Peyer's patch (tissue), 4 donors: ENCODE measurements at regions not wholly inside any gene's neighbourhood (a gene's known extent, or its start where the extent isn't known, plus 50 kb on each side); places are given as distances from the start of the nearest gene placed in this dataset.
A peak's percentile ranks its signal among the peaks of the same experiment; 100 is the strongest.

Experiments used
- DNase-seq, 3 donors: peaks; one replicate each; pipeline ENCODE4 v3.0.0-alpha.2; 2017 to 2019
- H3K27ac ChIP-seq, 4 donors: fragments of 200-600 bp; sonication (generic); one replicate each; pipeline ENCODE4 v1.5.1; 2016 to 2019
- H3K27me3 ChIP-seq, 2 donors: fragments of 200-600 bp; sonication (generic); one replicate each; pipeline ENCODE4 v1.5.1; 2019
- H3K36me3 ChIP-seq, 3 donors: fragments of 200-600 bp; sonication (generic); one replicate each; pipeline ENCODE4 v1.5.1; 2016 to 2019
- H3K4me1 ChIP-seq, 4 donors: fragments of 200-600 bp; sonication (generic); one replicate each; pipeline ENCODE4 v1.5.1; 2016 to 2019
- H3K4me3 ChIP-seq, 4 donors: fragments of 200-600 bp; sonication (generic); 1 replicate in 3 of 4; 2 replicates in 1 of 4; pipeline ENCODE4 v1.5.1; 2016 to 2019; ENCODE audit warnings: mild to moderate bottlenecking in 1 of 4
- H3K9me3 ChIP-seq, 4 donors: fragments of 200-600 bp; sonication (generic); one replicate each; pipeline ENCODE4 v1.5.1; 2016 to 2019; ENCODE audit warnings: mild to moderate bottlenecking in 1 of 4
- POLR2A ChIP-seq, 2 donors: fragments of 450-650 bp; IDR thresholded peaks; one replicate each; pipeline ENCODE4 v1.5.1; 2017; ENCODE audit warnings: antibody characterized with exemption in 2 of 2, mild to moderate bottlenecking in 2 of 2, moderate library complexity in 2 of 2
- TF ChIP-seq, protein P1 (sequence below), 6 experiments: fragments of 450-650 bp in 4 of 6; fragments of 200-600 bp in 2 of 6; sonication (generic) in 1 of 6; IDR thresholded peaks; one replicate each; pipeline ENCODE4 v1.5.1; 2017 to 2019; ENCODE audit warnings: antibody characterized with exemption in 6 of 6, mild to moderate bottlenecking in 3 of 6, moderate library complexity in 1 of 6

DNA sequence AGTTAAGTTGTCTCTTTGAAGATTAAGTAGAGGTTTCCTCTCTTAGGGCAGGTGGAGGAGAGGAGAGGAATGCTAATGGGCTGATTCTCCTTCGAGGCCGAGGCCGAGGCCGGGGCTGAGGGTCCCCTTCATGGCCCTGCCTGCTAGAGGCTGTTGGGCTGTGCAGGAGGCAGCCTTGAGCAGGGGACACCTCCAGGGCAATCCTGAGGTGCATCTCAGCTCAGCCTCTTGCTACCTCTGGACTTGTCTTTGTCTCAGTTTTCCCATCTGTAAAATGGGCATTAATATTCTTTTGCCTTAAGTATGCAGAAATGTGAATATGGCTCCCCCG, 97.7 kb upstream of the PRR20G start:
- H3K4me1 ChIP-seq: no peaks in the 10 kb centered on the region
- no peaks in the 10 kb centered on the region for H3K9me3 ChIP-seq
- H3K4me3 ChIP-seq: no peak overlapping the region
- TF ChIP-seq, protein P1, sequence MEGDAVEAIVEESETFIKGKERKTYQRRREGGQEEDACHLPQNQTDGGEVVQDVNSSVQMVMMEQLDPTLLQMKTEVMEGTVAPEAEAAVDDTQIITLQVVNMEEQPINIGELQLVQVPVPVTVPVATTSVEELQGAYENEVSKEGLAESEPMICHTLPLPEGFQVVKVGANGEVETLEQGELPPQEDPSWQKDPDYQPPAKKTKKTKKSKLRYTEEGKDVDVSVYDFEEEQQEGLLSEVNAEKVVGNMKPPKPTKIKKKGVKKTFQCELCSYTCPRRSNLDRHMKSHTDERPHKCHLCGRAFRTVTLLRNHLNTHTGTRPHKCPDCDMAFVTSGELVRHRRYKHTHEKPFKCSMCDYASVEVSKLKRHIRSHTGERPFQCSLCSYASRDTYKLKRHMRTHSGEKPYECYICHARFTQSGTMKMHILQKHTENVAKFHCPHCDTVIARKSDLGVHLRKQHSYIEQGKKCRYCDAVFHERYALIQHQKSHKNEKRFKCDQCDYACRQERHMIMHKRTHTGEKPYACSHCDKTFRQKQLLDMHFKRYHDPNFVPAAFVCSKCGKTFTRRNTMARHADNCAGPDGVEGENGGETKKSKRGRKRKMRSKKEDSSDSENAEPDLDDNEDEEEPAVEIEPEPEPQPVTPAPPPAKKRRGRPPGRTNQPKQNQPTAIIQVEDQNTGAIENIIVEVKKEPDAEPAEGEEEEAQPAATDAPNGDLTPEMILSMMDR (IDR thresholded peaks at IDR 0.05): no peak
- no peak for TF ChIP-seq POLR2A (IDR thresholded peaks at IDR 0.05)
- H3K27ac ChIP-seq: no peak overlapping the region
- no peaks in the 10 kb centered on the region for H3K36me3 ChIP-seq
- DNase-seq: no peak
- H3K27me3 ChIP-seq: no peaks in the 10 kb centered on the region

DNA sequence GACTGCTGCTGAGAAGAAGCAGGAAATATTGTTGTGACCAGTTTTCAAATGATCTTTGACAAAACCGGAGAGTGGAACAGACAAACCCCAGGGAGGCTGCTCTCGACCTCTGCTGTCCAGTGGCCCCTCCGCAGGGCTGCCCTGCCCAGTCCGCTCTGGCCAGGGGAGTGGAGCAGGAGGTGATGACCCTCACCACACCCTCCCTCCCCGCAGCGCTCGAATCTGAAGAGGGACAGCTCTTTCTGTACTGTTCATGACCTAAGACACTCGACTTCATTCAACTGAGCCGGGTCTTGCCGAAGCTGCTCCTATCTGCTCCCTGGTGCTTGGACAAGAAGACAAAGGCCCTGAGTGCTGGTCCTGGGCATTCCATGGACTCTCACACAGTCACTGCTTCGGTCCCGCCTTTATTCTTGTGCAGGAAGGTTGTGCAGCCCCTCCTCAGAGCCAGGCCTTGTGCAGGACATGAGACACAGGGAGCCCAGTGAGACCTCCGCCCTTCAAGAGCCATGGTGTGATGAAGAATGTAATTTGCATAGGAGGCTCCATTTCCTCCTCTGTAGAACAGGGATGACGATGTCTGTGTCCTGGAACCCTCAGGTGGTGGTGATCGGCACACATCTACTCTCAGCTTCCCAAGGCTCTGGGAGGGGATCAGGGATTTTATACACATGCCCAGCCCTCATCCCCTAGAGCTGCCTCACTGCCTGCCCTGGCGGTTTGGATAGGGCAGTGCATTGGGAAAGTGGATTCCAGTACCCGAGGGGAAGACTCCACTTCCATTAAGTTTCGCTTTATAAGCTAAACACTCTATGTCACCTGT, 97.1 kb upstream of the PRR20G start:
- DNase-seq: peak in 1 of 3 donors; percentile 23
- H3K4me1 ChIP-seq: no peaks in the 10 kb centered on the region
- no peaks in the 10 kb centered on the region for H3K9me3 ChIP-seq
- no peaks in the 10 kb centered on the region for H3K27me3 ChIP-seq
- no peak overlapping the region for H3K4me3 ChIP-seq
- H3K27ac ChIP-seq: no peak overlapping the region
- H3K36me3 ChIP-seq: no peaks in the 10 kb centered on the region
- no peak for TF ChIP-seq POLR2A (IDR thresholded peaks at IDR 0.05)
- TF ChIP-seq, protein P1 (IDR thresholded peaks at IDR 0.05): no peak

DNA sequence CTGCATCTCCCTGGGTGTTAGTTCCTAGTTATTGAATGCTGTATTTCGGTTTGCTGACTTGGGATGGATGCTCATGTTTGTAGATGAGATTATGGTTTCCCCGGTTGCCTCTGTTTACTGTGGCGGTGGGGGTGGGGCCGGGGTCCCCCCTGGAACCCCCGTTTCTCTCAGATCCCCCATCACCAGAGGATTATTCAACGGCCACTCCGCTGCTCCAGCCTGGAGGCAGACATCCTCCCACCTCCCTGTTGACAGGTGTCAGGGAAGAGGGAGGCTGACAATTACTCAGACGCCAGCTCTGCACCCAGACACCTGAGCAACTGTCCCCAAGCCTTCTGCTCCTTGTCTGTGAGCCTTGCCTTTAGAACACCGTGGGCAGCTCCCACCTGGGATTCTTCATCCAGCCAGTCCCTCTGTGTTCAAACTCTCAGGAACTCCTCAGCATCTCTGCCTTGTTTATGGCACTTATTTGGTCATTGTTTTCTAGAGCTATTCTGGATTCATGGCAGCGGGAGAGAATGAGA, 95.9 kb upstream of the PRR20G start:
- no peak for DNase-seq
- Histone ChIP-seq H3K4me1 (no peaks in the 10 kb centered on the region), H3K9me3 (no peaks in the 10 kb centered on the region), H3K27ac (no peak overlapping the region), H3K27me3 (no peaks in the 10 kb centered on the region), H3K36me3 (no peaks in the 10 kb centered on the region), H3K4me3 (no peak overlapping the region)
- no peak for TF ChIP-seq POLR2A (IDR thresholded peaks at IDR 0.05)
- TF ChIP-seq, protein P1 (IDR thresholded peaks at IDR 0.05): no peak

DNA sequence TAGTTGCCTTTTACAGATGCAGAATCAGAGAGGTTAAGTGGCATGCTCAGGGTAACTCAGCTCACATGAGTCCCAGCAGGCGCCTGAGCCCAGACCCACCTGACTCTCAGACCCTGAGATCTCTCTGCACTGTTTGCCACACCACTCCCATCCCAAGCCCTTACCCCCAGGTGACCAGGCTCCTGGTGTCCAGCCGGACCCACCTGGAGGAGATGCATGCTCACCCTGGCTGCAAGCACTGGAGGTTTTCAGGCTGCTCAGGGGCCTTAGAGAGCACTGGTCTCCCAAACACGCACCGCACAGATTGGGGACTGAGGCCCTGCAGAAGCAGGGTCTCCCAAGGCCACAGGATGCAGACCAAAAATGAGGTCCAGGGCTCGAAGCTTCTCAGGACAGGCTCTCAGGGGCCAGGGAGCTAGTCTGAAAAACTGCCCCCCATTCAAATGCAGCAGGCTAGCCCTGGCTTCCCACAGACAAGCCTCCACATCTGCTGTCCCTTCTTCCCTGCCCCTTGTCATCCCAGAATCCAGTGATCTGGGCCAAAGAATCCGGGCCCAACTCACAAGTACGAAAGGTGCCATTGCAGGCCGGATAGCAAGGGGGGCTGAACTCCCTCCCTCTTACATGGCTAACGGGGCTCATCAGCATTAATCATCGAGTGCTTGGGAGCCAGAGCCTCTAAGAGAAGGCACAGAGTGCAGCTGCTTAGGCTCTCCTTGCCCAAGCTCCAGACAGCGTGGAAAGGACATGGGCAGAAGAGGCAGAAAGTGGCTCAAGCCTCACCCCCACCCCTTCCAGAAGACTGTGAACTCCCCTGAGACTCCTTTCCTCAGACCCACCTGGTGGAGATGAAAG, 90.2 kb upstream of the PRR20G start:
- H3K27ac ChIP-seq: no peak overlapping the region
- H3K4me3 ChIP-seq: no peak overlapping the region
- no peaks in the 10 kb centered on the region for H3K9me3 ChIP-seq
- TF ChIP-seq, protein P1 (IDR thresholded peaks at IDR 0.05): no peak
- no peak for TF ChIP-seq POLR2A (IDR thresholded peaks at IDR 0.05)
- no peak for DNase-seq
- H3K27me3 ChIP-seq: no peaks in the 10 kb centered on the region
- H3K4me1 ChIP-seq: no peaks in the 10 kb centered on the region
- no peaks in the 10 kb centered on the region for H3K36me3 ChIP-seq

DNA sequence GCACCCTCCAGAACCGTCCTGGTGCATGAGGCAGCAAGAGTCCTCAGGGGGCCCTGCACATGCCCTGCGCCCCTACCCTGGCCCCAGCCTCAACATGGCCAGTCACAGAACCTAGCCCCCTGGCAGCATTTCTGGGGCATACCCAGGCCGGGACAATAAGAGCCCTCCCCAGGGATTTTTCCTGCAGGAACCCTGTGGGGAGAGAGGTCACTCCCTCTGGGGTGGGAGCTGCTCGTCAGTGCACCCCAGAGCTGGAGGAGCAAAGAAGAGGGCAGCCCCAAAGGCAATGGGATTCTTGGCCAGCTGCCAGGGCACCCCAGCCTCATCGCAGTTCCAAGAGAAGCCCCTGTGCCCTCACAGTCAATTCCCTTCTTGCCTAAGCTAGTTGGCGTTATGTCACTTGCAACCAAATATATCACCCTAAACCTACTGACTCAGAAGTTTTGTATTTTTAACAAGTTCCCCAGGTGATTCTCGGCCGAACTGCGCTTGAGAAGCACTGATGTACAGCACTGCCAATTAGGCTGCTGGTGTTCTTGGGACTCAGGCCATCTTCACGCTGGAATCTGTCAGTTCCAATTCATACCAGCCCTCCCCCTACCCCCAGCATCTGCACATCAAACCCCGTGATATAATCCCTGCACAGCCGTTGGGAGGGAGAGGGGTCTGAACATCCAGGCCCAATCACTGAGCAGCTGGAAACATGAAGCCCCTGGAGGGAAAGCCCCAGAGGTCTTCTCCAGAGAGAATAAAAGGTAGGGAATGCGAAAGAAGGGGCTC, 87.5 kb upstream of the PRR20G start:
- Histone ChIP-seq H3K27me3 (no peaks in the 10 kb centered on the region), H3K36me3 (no peaks in the 10 kb centered on the region), H3K4me1 (no peaks in the 10 kb centered on the region), H3K27ac (no peak overlapping the region), H3K4me3 (no peak overlapping the region), H3K9me3 (no peaks in the 10 kb centered on the region)
- TF ChIP-seq, protein P1 (IDR thresholded peaks at IDR 0.05): no peak
- TF ChIP-seq POLR2A (IDR thresholded peaks at IDR 0.05): no peak
- peak in 1 of 3 donors; percentile 34 for DNase-seq
